ENCODE measurements at regions not wholly inside any gene's neighbourhood (a gene's known extent, or its start where the extent isn't known, plus 50 kb on each side); places are given as distances from the start of the nearest gene placed in this dataset.
"Not testable (repeated sequence)": the region's sequence is repeated elsewhere in the genome, so short reads cannot be mapped to it uniquely, and the experiment has no call there.

DNA sequence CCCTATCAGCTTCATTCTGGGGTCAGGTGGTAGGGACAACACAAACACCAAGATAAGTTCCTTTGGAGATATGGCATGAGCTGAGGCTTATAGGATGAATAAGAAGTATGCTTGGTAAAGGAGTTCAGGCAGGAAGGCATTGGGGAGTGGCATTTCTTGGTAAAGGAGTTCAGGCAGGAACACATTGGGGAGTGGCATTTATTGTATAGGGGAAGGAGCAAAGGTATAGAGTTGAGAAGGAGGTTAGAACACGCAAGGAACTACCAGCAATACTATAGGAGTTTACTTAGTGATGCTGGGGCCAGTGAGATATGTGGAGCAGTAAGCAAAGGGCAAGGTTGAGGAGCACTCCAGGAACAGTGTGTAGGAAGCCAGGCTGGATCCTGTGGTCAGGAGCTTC is 625.9 kb downstream of the TTLL7 start:
- TF ChIP-seq EZH2 (IDR thresholded peaks at IDR 0.05) = not testable (repeated sequence)
- TF ChIP-seq, protein P1, sequence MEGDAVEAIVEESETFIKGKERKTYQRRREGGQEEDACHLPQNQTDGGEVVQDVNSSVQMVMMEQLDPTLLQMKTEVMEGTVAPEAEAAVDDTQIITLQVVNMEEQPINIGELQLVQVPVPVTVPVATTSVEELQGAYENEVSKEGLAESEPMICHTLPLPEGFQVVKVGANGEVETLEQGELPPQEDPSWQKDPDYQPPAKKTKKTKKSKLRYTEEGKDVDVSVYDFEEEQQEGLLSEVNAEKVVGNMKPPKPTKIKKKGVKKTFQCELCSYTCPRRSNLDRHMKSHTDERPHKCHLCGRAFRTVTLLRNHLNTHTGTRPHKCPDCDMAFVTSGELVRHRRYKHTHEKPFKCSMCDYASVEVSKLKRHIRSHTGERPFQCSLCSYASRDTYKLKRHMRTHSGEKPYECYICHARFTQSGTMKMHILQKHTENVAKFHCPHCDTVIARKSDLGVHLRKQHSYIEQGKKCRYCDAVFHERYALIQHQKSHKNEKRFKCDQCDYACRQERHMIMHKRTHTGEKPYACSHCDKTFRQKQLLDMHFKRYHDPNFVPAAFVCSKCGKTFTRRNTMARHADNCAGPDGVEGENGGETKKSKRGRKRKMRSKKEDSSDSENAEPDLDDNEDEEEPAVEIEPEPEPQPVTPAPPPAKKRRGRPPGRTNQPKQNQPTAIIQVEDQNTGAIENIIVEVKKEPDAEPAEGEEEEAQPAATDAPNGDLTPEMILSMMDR (IDR thresholded peaks at IDR 0.05) = not testable (repeated sequence)
